Cardiac fibroblast (primary cell): ENCODE measurements at regions not wholly inside any gene's neighbourhood (a gene's known extent, or its start where the extent isn't known, plus 50 kb on each side); places are given as distances from the start of the nearest gene placed in this dataset.
A peak's percentile ranks its signal among the peaks of the same experiment; 100 is the strongest.

Experiments
- DNase-seq, 2 donors: peaks; one replicate each; pipeline versions ENCODE4 v3.0.0 to v3.0.0-alpha.2; 2010; ENCODE audit warnings: low read depth in 2 of 2
- H3K4me3 ChIP-seq, 2 donors: replicated peaks in 1 of 2; 1 replicate in 1 of 2; 2 replicates in 1 of 2; pipeline ENCODE4 v1.5.1; 2011; ENCODE audit warnings: low read depth in 2 of 2, low read length in 2 of 2, mild to moderate bottlenecking in 2 of 2, moderate library complexity in 1 of 2
- CTCF ChIP-seq: IDR thresholded peaks from one replicate; pipeline ENCODE4 v1.5.1; 2011; ENCODE audit warnings: low read depth, mild to moderate bottlenecking, low read length, inconsistent platforms

DNA sequence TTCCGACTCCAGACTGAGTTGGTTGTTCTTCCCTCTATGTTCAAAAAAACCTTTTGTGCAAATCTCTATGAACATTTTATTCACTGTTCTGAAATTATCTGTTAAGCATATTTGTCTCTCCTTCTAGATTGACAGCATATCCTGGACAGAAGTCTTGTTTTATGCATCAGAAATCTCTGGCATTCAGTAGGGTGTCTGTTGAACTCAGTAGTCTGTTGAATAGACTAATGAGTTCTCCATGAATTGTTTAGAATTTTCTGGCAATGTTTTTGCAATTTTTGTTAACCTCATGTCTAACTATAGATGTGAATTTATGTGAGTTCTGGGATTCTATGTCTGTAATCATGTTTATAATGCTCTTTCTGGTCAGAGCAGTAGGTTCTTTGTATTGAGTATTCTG lies 222.5 kb upstream of the KCNMB2 start:
- no peak for TF ChIP-seq CTCF
- no peak for DNase-seq
- H3K4me3 ChIP-seq, result no peak overlapping the region

DNA sequence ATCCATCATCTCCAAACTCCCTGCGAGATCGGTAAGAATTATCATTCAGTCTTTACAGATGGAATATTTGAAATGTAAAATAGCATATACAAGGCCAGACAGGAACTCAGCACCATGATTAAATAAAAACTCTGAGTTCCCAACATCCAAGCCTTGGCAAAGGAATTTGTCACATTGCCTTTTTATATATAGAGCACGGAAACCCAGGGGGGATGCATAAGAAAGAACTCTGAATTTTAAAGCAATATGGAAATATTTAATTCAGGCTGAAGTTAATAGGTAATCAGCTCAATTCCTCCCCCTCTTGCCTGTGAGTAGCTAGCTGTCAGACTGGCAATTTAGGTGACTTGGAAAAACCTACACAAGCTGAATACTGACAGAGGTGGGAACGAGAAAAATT lies 217.9 kb upstream of the KCNMB2 start:
- DNase-seq, result no peak
- TF ChIP-seq CTCF, result no peak
- H3K4me3 ChIP-seq, result no peak overlapping the region

GRCh38 chr3:178318941-178319816 lies 217.1 kb upstream of the KCNMB2 start:
- DNase-seq, result no peak
- TF ChIP-seq CTCF, result no peak
- no peak overlapping the region for H3K4me3 ChIP-seq

GRCh38 chr3:178320456-178321351 lies 215.5 kb upstream of the KCNMB2 start:
- DNase-seq, result peak; percentile 67 to 70
- TF ChIP-seq CTCF, result no peak

GRCh38 chr3:178324356-178324755 lies 211.9 kb upstream of the KCNMB2 start:
- H3K4me3 ChIP-seq, result no peak overlapping the region
- TF ChIP-seq CTCF, result no peak
- no peak for DNase-seq

More at GRCh38 chr3:178320456-178321351, 215.5 kb upstream of the KCNMB2 start:
- H3K4me3 ChIP-seq, result no peak overlapping the region

- TF ChIP-seq CTCF, result peak; percentile 31
- peak; percentile 76 for DNase-seq
- no peak overlapping the region for H3K4me3 ChIP-seq
Measured at GRCh38 chr3:178325330-178325729, 210.9 kb upstream of the KCNMB2 start.
